ENCODE measurements at regions not wholly inside any gene's neighbourhood (a gene's known extent, or its start where the extent isn't known, plus 50 kb on each side); places are given as distances from the start of the nearest gene placed in this dataset.

DNA sequence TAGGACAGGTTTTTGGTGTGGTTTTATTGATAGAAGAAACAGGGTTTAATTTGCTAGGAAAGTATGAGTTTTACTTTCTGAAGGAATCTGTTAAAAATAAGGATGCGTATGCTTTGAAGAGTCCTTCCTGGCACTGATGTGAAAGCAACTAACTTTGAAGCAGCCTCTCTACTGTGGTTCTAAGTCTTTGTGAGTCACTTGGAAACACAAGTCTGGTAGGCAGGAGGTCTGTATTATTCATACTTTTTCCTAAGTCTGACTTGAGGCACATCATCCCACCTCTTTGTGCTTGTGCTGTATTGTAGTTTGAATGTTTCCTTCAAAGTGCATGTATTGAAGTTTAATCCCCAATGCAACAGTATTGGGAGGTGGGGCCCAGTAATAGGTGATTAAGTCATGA, 129.0 kb downstream of the TAF11L14 start:
- peak; percentile 38 for DNase-seq
- TF ChIP-seq, protein P1, sequence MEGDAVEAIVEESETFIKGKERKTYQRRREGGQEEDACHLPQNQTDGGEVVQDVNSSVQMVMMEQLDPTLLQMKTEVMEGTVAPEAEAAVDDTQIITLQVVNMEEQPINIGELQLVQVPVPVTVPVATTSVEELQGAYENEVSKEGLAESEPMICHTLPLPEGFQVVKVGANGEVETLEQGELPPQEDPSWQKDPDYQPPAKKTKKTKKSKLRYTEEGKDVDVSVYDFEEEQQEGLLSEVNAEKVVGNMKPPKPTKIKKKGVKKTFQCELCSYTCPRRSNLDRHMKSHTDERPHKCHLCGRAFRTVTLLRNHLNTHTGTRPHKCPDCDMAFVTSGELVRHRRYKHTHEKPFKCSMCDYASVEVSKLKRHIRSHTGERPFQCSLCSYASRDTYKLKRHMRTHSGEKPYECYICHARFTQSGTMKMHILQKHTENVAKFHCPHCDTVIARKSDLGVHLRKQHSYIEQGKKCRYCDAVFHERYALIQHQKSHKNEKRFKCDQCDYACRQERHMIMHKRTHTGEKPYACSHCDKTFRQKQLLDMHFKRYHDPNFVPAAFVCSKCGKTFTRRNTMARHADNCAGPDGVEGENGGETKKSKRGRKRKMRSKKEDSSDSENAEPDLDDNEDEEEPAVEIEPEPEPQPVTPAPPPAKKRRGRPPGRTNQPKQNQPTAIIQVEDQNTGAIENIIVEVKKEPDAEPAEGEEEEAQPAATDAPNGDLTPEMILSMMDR (IDR thresholded peaks at IDR 0.05; ENCODE audit: low read depth, low read length, missing control alignments): no peak
- no peaks in the 10 kb centered on the region for H3K36me3 ChIP-seq (replicated peaks)
- H3K4me3 ChIP-seq (ENCODE audit: low read depth, low read length): no peak overlapping the region
- no peaks in the 10 kb centered on the region for H3K27me3 ChIP-seq (replicated peaks)
- in situ Hi-C loops (cut with HindIII; ENCODE audit: low pct_ligation_motif_present, low sequenced_read_pairs): no loop called here
- no peak overlapping the region for H3K27ac ChIP-seq

DNA sequence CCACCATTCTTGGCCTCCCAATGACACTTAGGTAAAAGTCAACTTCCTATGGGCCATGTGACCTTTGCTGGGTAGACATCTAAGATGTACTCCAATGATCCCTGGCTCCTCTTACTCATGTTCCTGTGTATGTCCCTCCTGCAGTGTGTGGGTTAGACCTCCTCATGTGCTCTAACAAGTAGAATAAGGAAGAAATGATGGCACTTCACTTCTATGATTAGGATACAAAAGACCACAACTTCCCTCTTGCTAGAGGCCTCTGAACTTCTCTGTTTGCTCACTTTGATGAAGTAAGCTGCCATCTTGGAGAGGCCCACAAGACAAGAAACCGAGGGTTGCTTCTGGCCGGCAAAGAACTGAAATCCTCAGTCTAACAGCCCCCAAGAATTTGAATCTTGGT, 131.8 kb downstream of the TAF11L14 start:
- Histone ChIP-seq H3K36me3 (replicated peaks) (no peaks in the 10 kb centered on the region), H3K27me3 (replicated peaks) (no peaks in the 10 kb centered on the region), H3K27ac (no peak overlapping the region), H3K4me3 (ENCODE audit: low read depth, low read length) (no peak overlapping the region)
- TF ChIP-seq, protein P1 (IDR thresholded peaks at IDR 0.05; ENCODE audit: low read depth, low read length, missing control alignments): no peak
- no peak for DNase-seq
- in situ Hi-C loops (cut with HindIII; ENCODE audit: low pct_ligation_motif_present, low sequenced_read_pairs): no loop called here

DNA sequence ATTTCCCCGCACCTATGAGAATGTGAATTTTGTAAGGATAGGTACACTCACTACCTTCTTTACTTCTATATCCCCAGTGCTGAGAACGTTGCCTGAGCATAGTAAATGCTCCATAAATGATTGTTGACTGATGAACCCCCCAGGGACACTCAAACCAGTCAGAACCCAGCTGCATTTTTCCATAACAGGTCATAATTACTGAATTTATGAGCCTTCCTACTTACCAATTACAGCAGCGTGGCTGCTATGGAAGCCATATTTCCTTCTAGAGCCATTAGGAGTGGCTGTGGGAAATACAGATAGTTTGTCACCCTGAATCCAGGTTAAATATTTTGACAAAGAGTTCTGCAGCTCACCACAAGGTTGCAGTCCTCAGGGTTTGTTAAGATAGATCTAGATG, 135.0 kb downstream of the TAF11L14 start:
- H3K36me3 ChIP-seq (replicated peaks): no peaks in the 10 kb centered on the region
- in situ Hi-C loops (cut with HindIII; ENCODE audit: low pct_ligation_motif_present, low sequenced_read_pairs): no loop called here
- no peak overlapping the region for H3K27ac ChIP-seq
- TF ChIP-seq, protein P1 (IDR thresholded peaks at IDR 0.05; ENCODE audit: low read depth, low read length, missing control alignments): no peak
- no peak overlapping the region for H3K4me3 ChIP-seq (ENCODE audit: low read depth, low read length)
- H3K27me3 ChIP-seq (replicated peaks): no peaks in the 10 kb centered on the region
- no peak for DNase-seq

DNA sequence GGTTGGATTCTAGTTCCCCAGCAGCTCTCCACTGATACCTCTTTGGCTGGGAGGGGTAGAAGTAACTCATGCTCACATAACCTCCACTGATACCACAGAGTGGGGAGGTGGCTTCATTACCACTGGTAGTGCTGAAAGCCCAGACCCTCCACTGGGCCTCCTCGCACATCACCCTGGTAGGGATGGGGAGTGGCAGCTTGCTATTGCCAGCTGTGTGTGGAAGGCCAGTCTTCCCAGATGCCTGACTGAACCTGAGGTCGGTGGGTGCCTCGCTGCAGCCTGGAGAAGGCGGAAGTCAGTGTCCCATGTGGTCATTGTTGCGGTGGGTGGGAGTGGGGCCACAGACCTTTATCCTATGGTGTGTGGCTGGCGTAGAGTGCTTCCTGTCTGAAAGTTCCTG, 138.0 kb downstream of the TAF11L14 start:
- TF ChIP-seq, protein P1 (IDR thresholded peaks at IDR 0.05; ENCODE audit: low read depth, low read length, missing control alignments): no peak
- Histone ChIP-seq H3K4me3 (ENCODE audit: low read depth, low read length) (no peak overlapping the region), H3K27me3 (replicated peaks) (no peaks in the 10 kb centered on the region), H3K36me3 (replicated peaks) (no peaks in the 10 kb centered on the region), H3K27ac (no peak overlapping the region)
- DNase-seq: no peak
- in situ Hi-C loops (cut with HindIII; ENCODE audit: low pct_ligation_motif_present, low sequenced_read_pairs): no loop called here

DNA sequence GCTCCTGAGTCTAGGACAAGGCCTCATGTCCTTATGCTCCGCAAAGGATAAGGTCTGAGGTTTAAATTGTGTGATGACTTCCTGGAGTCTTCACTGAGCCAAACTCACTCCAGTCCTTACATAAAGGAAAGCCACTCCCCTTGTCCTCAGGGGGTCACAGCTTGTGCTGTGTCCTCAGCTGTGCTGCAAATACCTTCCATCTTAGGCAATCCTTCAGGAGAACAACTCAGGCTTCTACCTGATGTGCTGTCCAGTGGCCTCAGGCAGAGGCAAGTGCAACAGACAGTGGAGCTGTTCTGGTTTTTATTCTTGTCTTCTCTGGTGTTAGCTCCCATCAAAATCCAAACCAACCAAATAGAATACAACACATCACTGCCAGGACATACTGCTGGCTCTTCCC, 151.5 kb downstream of the TAF11L14 start:
- Histone ChIP-seq H3K4me3 (ENCODE audit: low read depth, low read length) (no peak overlapping the region), H3K27me3 (replicated peaks) (no peaks in the 10 kb centered on the region), H3K36me3 (replicated peaks) (no peaks in the 10 kb centered on the region), H3K27ac (no peak overlapping the region)
- DNase-seq: no peak
- TF ChIP-seq, protein P1 (IDR thresholded peaks at IDR 0.05; ENCODE audit: low read depth, low read length, missing control alignments): no peak
- in situ Hi-C loops (cut with HindIII; ENCODE audit: low pct_ligation_motif_present, low sequenced_read_pairs): no loop called here

DNA sequence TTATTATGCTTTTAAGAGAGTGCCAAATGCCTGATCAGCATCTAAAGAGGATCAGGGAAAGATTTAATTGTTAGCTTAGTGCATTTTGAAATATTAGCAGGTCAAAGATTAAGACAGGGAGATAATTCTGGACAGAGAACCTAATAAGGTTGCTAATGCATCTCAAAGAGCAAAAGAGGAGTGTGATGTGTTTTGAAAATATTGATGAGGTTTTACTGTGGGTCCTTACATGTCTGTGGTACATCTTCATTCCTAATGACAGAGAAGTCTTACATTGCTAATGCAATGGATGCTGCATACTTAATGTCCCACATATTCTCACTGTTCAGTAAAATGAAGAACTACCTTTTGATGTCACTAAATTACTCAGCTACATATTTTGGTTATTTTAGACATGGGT, 154.1 kb downstream of the TAF11L14 start:
- no peak overlapping the region for H3K27ac ChIP-seq
- DNase-seq: no peak
- TF ChIP-seq, protein P1 (IDR thresholded peaks at IDR 0.05; ENCODE audit: low read depth, low read length, missing control alignments): no peak
- in situ Hi-C loops (cut with HindIII; ENCODE audit: low pct_ligation_motif_present, low sequenced_read_pairs): no loop called here
- H3K36me3 ChIP-seq (replicated peaks): no peaks in the 10 kb centered on the region
- H3K27me3 ChIP-seq (replicated peaks): no peaks in the 10 kb centered on the region
- H3K4me3 ChIP-seq (ENCODE audit: low read depth, low read length): no peak overlapping the region
